Endodermal cell (in vitro differentiated cells): ENCODE measurements at regions not wholly inside any gene's neighbourhood (a gene's known extent, or its start where the extent isn't known, plus 50 kb on each side); places are given as distances from the start of the nearest gene placed in this dataset.

Experiments
- DNase-seq: peaks from one replicate; pipeline ENCODE4 v3.0.0-alpha.2; 2017
- H3K27ac ChIP-seq: 2 replicates; pipeline ENCODE4 v1.5.1; 2013; ENCODE audit warnings: mild to moderate bottlenecking, low read depth, low read length, moderate library complexity
- H3K27me3 ChIP-seq: 2 replicates; pipeline ENCODE4 v1.6.1; 2013; ENCODE audit warnings: mild to moderate bottlenecking, low read length, moderate library complexity; ENCODE audit not compliant: insufficient read depth, control insufficient read depth, poor library complexity, severe bottlenecking
- H3K36me3 ChIP-seq: 2 replicates; pipeline ENCODE4 v1.7.0; 2013; ENCODE audit warnings: mild to moderate bottlenecking, low read length, moderate library complexity; ENCODE audit not compliant: control insufficient read depth, insufficient read depth
- H3K4me1 ChIP-seq: one replicate; pipeline ENCODE4 v1.7.0; 2013; ENCODE audit warnings: low read length; ENCODE audit not compliant: control insufficient read depth, insufficient read depth
- H3K4me3 ChIP-seq: 2 replicates; pipeline ENCODE4 v1.5.1; 2013; ENCODE audit warnings: mild to moderate bottlenecking, low read length, moderate library complexity
- H3K9ac ChIP-seq: 2 replicates; pipeline ENCODE4 v1.6.1; 2013; ENCODE audit warnings: mild to moderate bottlenecking, low read length, moderate library complexity; ENCODE audit not compliant: poor library complexity, severe bottlenecking; ENCODE audit errors: extremely low read depth
- H3K9me3 ChIP-seq: 2 replicates; pipeline ENCODE4 v1.6.1; 2013; ENCODE audit warnings: mild to moderate bottlenecking, low read length, moderate library complexity; ENCODE audit not compliant: control insufficient read depth
- H3K27ac Mint-ChIP-seq: 2 replicates; pipeline ENCODE4 v1.8.0; 2020; ENCODE audit warnings: mixed read lengths
- H3K27me3 Mint-ChIP-seq: 2 replicates; pipeline ENCODE4 v1.8.0; 2021; ENCODE audit warnings: mild to moderate bottlenecking, mixed read lengths; ENCODE audit not compliant: insufficient read depth
- H3K36me3 Mint-ChIP-seq: 2 replicates; pipeline ENCODE4 v1.8.0; 2020; ENCODE audit warnings: low read depth, mixed read lengths
- H3K4me1 Mint-ChIP-seq: 2 replicates; pipeline ENCODE4 v1.8.0; 2020; ENCODE audit warnings: mixed read lengths
- H3K4me3 Mint-ChIP-seq: 2 replicates; pipeline ENCODE4 v1.8.0; 2020; ENCODE audit warnings: mild to moderate bottlenecking, moderate library complexity, mixed read lengths
- H3K9me3 Mint-ChIP-seq: 2 replicates; pipeline ENCODE4 v1.8.0; 2020; ENCODE audit warnings: mild to moderate bottlenecking, mixed read lengths
- CTCF ChIP-seq: fragments of 200-600 bp; sonication (generic); conservative IDR thresholded peaks from 2 replicates; pipeline ENCODE4 v1.5.0; 2021; ENCODE audit warnings: antibody characterized with exemption, mild to moderate bottlenecking
- WGBS, 2 experiments: methylation state at CpG; one replicate each; pipeline versions ENCODE4 v1.1.5 to v1.1.7; 2013; ENCODE audit warnings: missing lambda C conversion rate in 2 of 2, mixed read lengths in 1 of 2; ENCODE audit not compliant: insufficient coverage in 1 of 2, insufficient read length in 1 of 2; 5-methylcytosine and 5-hydroxymethylcytosine counted together

GRCh38 chr2:118319271-118319684 lies 231.0 kb downstream of the INSIG2 start:
- TF ChIP-seq CTCF, result no peak
- peaks cover 44% of the 10 kb centered on the region for H3K4me1 Mint-ChIP-seq
- peak; percentile 95 for DNase-seq
- no peaks in the 10 kb centered on the region for H3K36me3 Mint-ChIP-seq
- peaks cover 5% of the 10 kb centered on the region for H3K4me1 ChIP-seq
- H3K4me3 ChIP-seq, result no peak overlapping the region
- H3K36me3 ChIP-seq, result no peaks in the 10 kb centered on the region
- 5 to 10% methylated on average over 3 to 4 of the region's 4 CpGs for WGBS, 2 experiments
- no peaks in the 10 kb centered on the region for H3K9me3 ChIP-seq
- peaks cover 4% of the 10 kb centered on the region for H3K9me3 Mint-ChIP-seq
- H3K9ac ChIP-seq, result no peak overlapping the region
- H3K27me3 ChIP-seq, result peaks cover under 1% of the 10 kb centered on the region
- peaks cover 29% of the 10 kb centered on the region for H3K27me3 Mint-ChIP-seq
- H3K27ac Mint-ChIP-seq, result peak overlapping the region; percentile 90
- peak overlapping the region; percentile 36 for H3K4me3 Mint-ChIP-seq
- H3K27ac ChIP-seq, result peak overlapping the region; percentile 59

- Histone ChIP-seq H3K9ac (no peak overlapping the region), H3K27ac (no peak overlapping the region), H3K4me1 (peaks cover 5% of the 10 kb centered on the region), H3K36me3 (no peaks in the 10 kb centered on the region), H3K27me3 (peaks cover 38% of the 10 kb centered on the region), H3K4me3 (no peak overlapping the region), H3K9me3 (no peaks in the 10 kb centered on the region)
- H3K27me3 Mint-ChIP-seq, result peaks cover 54% of the 10 kb centered on the region
- WGBS, 2 experiments, result 93 to 95% methylated on average over 4 to 5 of the region's 5 CpGs
- H3K4me1 Mint-ChIP-seq, result peaks cover 29% of the 10 kb centered on the region
- no peak overlapping the region for H3K27ac Mint-ChIP-seq
- DNase-seq, result no peak
- TF ChIP-seq CTCF, result no peak
- H3K4me3 Mint-ChIP-seq, result no peak overlapping the region
- H3K9me3 Mint-ChIP-seq, result no peaks in the 10 kb centered on the region
- no peaks in the 10 kb centered on the region for H3K36me3 Mint-ChIP-seq
Measured at GRCh38 chr2:118315606-118316005, 227.3 kb downstream of the INSIG2 start.

GRCh38 chr2:118312969-118313756 lies 224.9 kb downstream of the INSIG2 start:
- Mint-ChIP-seq H3K36me3 (no peaks in the 10 kb centered on the region), H3K27me3 (peaks cover 73% of the 10 kb centered on the region), H3K9me3 (no peaks in the 10 kb centered on the region), H3K27ac (no peak overlapping the region), H3K4me1 (peaks cover 15% of the 10 kb centered on the region), H3K4me3 (no peak overlapping the region)
- DNase-seq, result peak; percentile 85
- no peak overlapping the region for H3K27ac ChIP-seq
- no peaks in the 10 kb centered on the region for H3K9me3 ChIP-seq
- no peak overlapping the region for H3K9ac ChIP-seq
- no peak overlapping the region for H3K4me3 ChIP-seq
- no peaks in the 10 kb centered on the region for H3K4me1 ChIP-seq
- 25 to 32% methylated on average over 1 to 3 of the region's 4 CpGs for WGBS, 2 experiments
- peak; percentile 74 for TF ChIP-seq CTCF
- H3K27me3 ChIP-seq, result peaks cover 62% of the 10 kb centered on the region
- no peaks in the 10 kb centered on the region for H3K36me3 ChIP-seq
